ENCODE measurements at regions not wholly inside any gene's neighbourhood (a gene's known extent, or its start where the extent isn't known, plus 50 kb on each side); places are given as distances from the start of the nearest gene placed in this dataset.

- no peak for DNase-seq (ENCODE audit: low read depth)
- no peak overlapping the region for H3K4me3 ChIP-seq (replicated peaks; ENCODE audit: low read depth, low read length)
- TF ChIP-seq CTCF (IDR thresholded peaks at IDR 0.05; ENCODE audit: low read length, missing control alignments), result no peak
These were observed 161.0 kb upstream of the GLI2 start for GRCh38 chr2:120574620-120575019.

- no peak for DNase-seq (ENCODE audit: low read depth)
- no peak for TF ChIP-seq CTCF (IDR thresholded peaks at IDR 0.05; ENCODE audit: low read length, missing control alignments)
These were observed 159.7 kb upstream of the GLI2 start for GRCh38 chr2:120575966-120576365.

GRCh38 chr2:120576509-120577474, 158.9 kb upstream of the GLI2 start:
- peak; percentile 66 for DNase-seq (ENCODE audit: low read depth)
- TF ChIP-seq CTCF (IDR thresholded peaks at IDR 0.05; ENCODE audit: low read length, missing control alignments), result no peak
- H3K4me3 ChIP-seq (replicated peaks; ENCODE audit: low read depth, low read length), result no peak overlapping the region

More at GRCh38 chr2:120575966-120576365, 159.7 kb upstream of the GLI2 start:
- no peak overlapping the region for H3K4me3 ChIP-seq (replicated peaks; ENCODE audit: low read depth, low read length)

- H3K4me3 ChIP-seq (replicated peaks; ENCODE audit: low read depth, low read length), result no peak overlapping the region
- TF ChIP-seq CTCF (IDR thresholded peaks at IDR 0.05; ENCODE audit: low read length, missing control alignments), result no peak
- no peak for DNase-seq (ENCODE audit: low read depth)
These were observed 157.9 kb upstream of the GLI2 start for GRCh38 chr2:120577721-120578295.

- DNase-seq (ENCODE audit: low read depth), result no peak
- TF ChIP-seq CTCF (IDR thresholded peaks at IDR 0.05; ENCODE audit: low read length, missing control alignments), result no peak
- no peak overlapping the region for H3K4me3 ChIP-seq (replicated peaks; ENCODE audit: low read depth, low read length)
These were observed 156.9 kb upstream of the GLI2 start for GRCh38 chr2:120578576-120579352.

GRCh38 chr2:120579916-120580685, 155.6 kb upstream of the GLI2 start:
- no peak for TF ChIP-seq CTCF (IDR thresholded peaks at IDR 0.05; ENCODE audit: low read length, missing control alignments)
- no peak overlapping the region for H3K4me3 ChIP-seq (replicated peaks; ENCODE audit: low read depth, low read length)
- DNase-seq (ENCODE audit: low read depth), result no peak
